ENCODE measurements at regions not wholly inside any gene's neighbourhood (a gene's known extent, or its start where the extent isn't known, plus 50 kb on each side); places are given as distances from the start of the nearest gene placed in this dataset.
A peak's percentile ranks its signal among the peaks of the same experiment; 100 is the strongest.
"Not testable (repeated sequence)": the region's sequence is repeated elsewhere in the genome, so short reads cannot be mapped to it uniquely, and the experiment has no call there.

DNA sequence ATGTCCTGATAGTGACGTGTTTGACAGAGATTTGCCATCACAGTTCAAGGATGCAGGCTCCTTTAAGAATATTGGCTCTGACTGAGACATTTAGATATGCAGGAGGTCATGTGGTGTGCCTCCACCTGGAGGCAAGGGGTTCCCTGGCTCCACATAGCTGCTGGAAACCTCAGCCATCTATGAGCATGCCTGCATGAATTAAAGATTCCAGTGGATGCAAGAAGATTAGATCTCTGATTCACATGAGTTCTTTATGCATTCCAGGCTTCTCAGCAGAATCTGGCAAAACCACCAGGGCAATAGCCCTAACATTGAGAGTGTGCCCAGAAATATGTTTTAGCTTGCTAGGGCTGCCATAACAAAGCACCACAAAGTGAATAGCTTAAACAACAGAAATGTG is 298.5 kb upstream of the AADAT start:
- no peak for DNase-seq

GRCh38 chr4:170386971-170387370 is 297.2 kb upstream of the AADAT start:
- no peak for DNase-seq

GRCh38 chr4:170386511-170386910 is 296.8 kb upstream of the AADAT start:
- no peak for DNase-seq

DNA sequence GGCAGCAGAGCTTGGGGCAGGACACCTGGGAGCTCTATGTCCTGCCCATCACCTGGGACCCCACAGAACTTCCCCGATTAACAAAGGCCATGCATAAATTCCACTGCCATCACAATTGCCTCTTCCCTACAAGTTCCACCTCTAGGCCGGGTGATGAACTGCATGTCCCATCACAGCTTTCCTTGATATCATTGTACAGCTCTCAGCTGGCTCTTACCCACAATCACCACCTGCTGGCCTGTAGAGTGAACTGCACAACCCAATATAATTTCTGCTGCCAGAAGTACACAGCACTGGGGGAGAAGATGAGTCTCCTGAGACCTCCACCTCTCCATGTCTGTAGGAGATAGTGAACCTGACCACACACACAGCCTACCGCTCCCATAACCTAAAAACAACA is 285.0 kb upstream of the AADAT start:
- DNase-seq, result peak; percentile 2

DNA sequence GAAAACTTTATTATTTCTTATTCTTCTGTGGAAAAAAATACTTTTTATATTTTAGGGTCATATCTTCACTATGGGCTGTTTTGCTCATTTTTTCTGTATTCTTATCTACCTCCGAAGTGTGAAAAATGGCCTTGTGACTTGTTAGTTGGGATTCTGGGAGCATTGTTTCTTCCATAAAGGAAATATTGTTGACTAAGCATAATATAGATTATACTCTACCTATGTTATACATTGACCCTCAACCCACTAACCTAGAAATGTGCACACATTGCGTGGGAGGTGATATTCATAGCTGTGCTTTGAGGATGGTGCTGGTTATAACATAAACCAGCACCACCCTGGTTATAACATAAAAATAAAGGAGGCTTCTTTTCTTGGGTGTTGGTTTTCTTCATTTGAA is 259.2 kb upstream of the AADAT start:
- DNase-seq, result no peak

DNA sequence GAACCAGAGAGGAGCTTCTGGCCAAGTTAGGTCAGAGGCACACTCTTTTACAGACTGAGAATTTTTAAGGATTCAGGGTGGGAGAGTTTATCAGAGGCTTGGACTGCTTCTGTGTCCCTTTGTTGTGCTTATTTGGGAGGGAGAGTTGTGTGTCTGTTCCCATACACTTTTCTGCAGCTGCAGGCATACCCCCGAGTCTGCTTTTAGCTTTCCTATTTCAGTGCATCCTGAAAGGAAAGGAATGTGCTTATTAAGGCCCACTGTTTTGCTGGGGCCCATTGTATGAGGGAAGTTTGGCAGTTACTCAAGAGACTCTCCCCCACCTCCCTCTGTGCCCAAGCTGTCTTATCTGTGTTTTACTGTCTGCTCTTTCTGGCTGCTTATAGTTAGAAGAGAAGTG is 257.4 kb upstream of the AADAT start:
- not testable (repeated sequence) for DNase-seq

- no peak for DNase-seq
Measured at GRCh38 chr4:170339522-170339921, 249.8 kb upstream of the AADAT start.

DNA sequence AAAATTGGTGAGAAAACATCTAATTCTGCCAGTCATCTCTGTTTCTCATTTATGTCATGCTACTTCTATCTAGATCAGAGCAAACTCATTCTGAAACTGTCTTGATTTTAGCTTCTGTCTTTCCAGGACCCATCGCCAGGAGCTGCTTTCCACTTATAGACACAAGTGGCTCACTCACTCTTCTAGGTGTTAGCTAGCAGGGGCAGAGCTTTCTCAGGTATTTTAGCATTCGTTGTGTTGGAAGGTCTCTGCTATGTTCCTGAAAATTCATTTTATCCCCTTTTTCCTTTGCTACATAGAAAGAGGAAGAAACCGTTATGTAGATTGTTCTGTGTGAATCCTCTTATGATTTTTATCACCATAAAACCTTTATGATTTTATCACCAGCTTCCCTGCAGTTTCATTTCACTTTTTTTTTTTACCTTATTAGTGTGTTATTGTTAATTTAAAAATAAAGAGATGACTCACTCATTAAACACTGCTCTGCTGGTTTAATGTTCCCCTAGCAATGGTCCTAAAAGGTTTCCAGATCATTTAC is 246.6 kb upstream of the AADAT start:
- no peak for DNase-seq

DNA sequence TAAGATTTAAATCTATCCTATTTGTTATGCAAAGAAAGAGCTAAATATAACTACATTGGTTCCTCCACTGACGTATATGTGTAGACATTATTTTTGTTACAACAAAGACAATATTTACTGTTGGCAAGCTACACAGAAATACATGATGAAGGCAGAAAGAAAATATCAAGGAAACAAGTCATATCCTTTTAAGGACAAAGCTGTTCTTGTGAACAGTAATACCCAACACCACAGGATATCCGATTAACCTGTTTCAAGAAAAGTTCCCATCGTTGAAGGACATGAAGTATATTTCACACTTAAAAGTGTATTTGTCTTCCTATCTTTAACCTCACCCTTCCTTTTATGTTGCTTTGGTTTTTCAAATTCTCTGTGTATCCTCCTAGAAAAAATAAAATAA is 235.8 kb upstream of the AADAT start:
- no peak for DNase-seq

DNA sequence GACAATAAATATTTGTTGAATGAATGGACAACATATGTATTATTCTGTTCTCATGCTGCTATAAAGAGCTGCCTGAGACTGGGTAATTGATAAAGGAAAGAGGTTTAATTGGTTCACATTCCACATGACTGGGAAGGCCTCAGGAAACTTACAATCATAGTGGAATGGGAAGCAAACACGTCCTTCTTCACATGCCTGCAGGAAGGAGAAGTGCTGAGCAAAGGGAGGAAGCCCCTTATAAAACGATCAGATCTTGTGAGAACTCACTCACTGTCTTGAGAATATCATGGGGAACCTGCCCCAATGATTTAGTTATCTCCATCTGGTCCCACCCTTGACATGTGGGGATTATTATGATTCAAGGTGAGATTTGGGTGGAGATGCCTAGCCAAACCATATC is 233.9 kb upstream of the AADAT start:
- no peak for DNase-seq

DNA sequence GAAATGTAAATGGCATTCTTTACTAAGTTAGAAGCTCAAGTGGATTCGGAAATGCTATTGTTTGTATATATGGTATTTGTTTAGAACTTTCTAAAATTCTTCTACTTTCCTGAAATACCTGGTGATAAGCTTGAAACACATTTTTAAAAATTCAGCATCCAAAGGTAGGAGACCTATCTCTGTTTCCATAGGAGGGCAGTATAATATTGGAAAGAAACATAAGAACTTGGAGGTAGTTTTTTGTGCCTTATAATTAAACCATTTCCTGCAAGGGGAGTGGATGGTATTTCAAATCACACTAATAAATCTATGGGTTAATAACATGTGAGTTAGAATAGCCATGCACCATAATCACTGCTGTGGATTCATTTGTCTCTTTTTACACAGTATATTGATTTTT is 217.4 kb upstream of the AADAT start:
- DNase-seq, result no peak

- DNase-seq, result no peak
Measured at GRCh38 chr4:170306208-170306607, 216.5 kb upstream of the AADAT start.

GRCh38 chr4:170305627-170306026 is 215.9 kb upstream of the AADAT start:
- DNase-seq, result no peak

GRCh38 chr4:170281027-170281426 is 191.3 kb upstream of the AADAT start:
- no peak for DNase-seq

- DNase-seq, result no peak
Measured at GRCh38 chr4:170278460-170278859, 188.7 kb upstream of the AADAT start.

- DNase-seq, result no peak
Measured at GRCh38 chr4:170274616-170275015, 184.9 kb upstream of the AADAT start.

DNA sequence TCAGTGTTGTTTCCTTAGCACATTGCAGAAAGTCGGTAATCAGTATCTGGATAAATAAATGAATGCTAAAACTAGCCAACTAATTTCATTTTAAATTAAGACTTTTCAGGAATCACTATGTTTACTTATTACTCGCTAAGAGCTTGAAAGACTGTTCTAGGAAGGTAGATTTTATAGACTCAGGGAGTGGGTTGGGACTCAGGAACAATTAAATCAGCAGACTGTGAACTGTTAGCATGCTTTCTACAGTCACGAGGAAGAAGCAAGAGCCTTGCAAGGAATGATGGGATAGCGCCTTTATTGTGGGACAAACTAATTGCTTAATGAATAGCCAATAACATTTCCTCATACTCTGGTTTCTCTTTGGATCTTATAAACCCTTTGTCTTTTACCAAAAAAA is 183.2 kb upstream of the AADAT start:
- DNase-seq, result no peak

GRCh38 chr4:170271723-170272122 is 182.0 kb upstream of the AADAT start:
- DNase-seq, result no peak

GRCh38 chr4:170270628-170271027 is 180.9 kb upstream of the AADAT start:
- DNase-seq, result no peak

- DNase-seq, result no peak
Measured at GRCh38 chr4:170269950-170270349, 180.2 kb upstream of the AADAT start.

DNA sequence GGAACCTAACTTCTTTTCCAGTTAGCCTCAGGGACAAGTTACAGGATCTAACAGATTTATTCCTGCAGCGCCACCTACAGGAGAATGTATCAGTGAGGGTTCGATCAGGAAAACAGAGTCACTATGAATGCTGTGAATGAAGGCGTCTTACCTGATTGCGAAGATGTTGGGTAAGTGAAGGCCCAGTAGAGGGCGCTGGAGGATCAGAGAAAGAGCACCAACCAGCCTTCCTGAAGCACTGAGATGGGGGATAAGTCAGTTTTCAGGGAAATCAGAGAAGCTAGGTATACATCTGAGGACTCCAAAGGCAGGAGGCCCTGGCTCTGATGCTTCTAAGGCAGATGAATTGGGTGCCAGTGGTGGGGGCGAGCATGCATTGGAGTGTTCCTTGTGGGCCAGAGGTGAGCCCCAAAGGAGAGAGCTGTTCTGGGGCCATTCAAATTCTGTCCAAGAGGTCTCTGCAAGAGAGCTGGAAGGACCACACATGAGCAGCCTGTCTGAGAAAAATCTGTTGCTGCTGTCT is 169.9 kb upstream of the AADAT start:
- peak; percentile 59 for DNase-seq

- peak; percentile 9 for DNase-seq
Measured at GRCh38 chr4:170256807-170257206, 167.1 kb upstream of the AADAT start.

DNA sequence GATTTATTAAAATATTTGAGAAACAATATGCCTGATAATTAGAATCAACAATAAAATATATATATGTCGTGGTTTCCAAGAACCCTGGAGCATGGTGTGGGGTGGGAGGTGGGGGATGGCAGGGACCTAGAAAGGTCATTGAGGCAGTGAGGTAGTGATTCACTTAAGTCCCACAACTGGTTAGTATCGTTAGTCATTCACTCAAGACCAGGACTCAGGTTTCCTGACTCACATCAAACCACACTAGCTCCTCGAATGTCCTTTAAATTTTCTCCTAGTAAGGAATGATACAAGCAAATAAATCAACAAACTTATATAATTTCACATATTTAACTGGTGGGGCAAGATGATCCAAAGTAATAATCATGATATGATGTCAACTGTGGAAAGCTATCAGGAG is 158.8 kb upstream of the AADAT start:
- DNase-seq, result no peak

GRCh38 chr4:170248029-170248428 is 158.3 kb upstream of the AADAT start:
- DNase-seq, result no peak

- no peak for DNase-seq
Measured at GRCh38 chr4:170247596-170247995, 157.8 kb upstream of the AADAT start.
